Transverse colon (tissue), 4 donors: ENCODE measurements at regions not wholly inside any gene's neighbourhood (a gene's known extent, or its start where the extent isn't known, plus 50 kb on each side); places are given as distances from the start of the nearest gene placed in this dataset.

Experiments
- DNase-seq: peaks from one replicate; pipeline ENCODE4 v3.0.0-alpha.2; 2019
- H3K27ac ChIP-seq, 4 donors: fragments of 200-600 bp; sonication (generic); 2 replicates each; pipeline ENCODE4 v1.5.1; 2016 to 2018; ENCODE audit warnings: inconsistent platforms in 4 of 4
- H3K27me3 ChIP-seq: fragments of 200-600 bp; sonication (generic); 2 replicates; pipeline ENCODE4 v1.5.1; 2017; ENCODE audit warnings: inconsistent platforms
- H3K36me3 ChIP-seq, 4 donors: fragments of 200-600 bp; sonication (generic); 2 replicates each; pipeline ENCODE4 v1.5.1; 2017 to 2019; ENCODE audit warnings: inconsistent platforms in 4 of 4
- H3K4me1 ChIP-seq, 4 donors: fragments of 200-600 bp; sonication (generic); 2 replicates each; pipeline ENCODE4 v1.5.1; 2017 to 2020; ENCODE audit warnings: inconsistent platforms in 4 of 4
- H3K4me3 ChIP-seq, 4 donors: fragments of 200-600 bp; sonication (generic); 1 replicate in 1 of 4; 2 replicates in 3 of 4; pipeline versions ENCODE4 v1.5.1 to v1.6.1; 2017 to 2019; ENCODE audit warnings: inconsistent platforms in 4 of 4
- H3K9me3 ChIP-seq, 2 donors: fragments of 200-600 bp; sonication (generic); 2 replicates each; pipeline ENCODE4 v1.5.1; 2017 to 2019; ENCODE audit warnings: inconsistent platforms in 2 of 2
- CTCF ChIP-seq, 5 experiments: fragments of 200-600 bp in 3 of 5; fragments of 450-650 bp in 2 of 5; sonication (generic) in 3 of 5; IDR thresholded peaks; 1 replicate in 2 of 5; 2 replicates in 3 of 5; pipeline ENCODE4 v1.5.1; 2016 to 2017; ENCODE audit warnings: antibody characterized with exemption in 5 of 5, inconsistent platforms in 3 of 5, mild to moderate bottlenecking in 2 of 5, moderate library complexity in 1 of 5
- EP300 ChIP-seq: sonication (generic); formaldehyde crosslinking; IDR thresholded peaks from one replicate; pipeline ENCODE4 v1.6.1; 2017; ENCODE audit warnings: antibody characterized with exemption, low read depth
- POLR2A ChIP-seq: fragments of 450-650 bp; IDR thresholded peaks from one replicate; pipeline ENCODE4 v1.6.1; 2016; ENCODE audit warnings: antibody characterized with exemption, mild to moderate bottlenecking, moderate library complexity
- POLR2AphosphoS5 ChIP-seq, 3 donors: sonication (generic); formaldehyde crosslinking; IDR thresholded peaks; one replicate each; pipeline ENCODE4 v1.6.1; 2016; ENCODE audit warnings: antibody characterized with exemption in 3 of 3
- WGBS, 2 donors: methylation state at CpG; one replicate each; pipeline ENCODE4 v1.1.5; 2018; ENCODE audit warnings: low coverage in 1 of 2; 5-methylcytosine and 5-hydroxymethylcytosine counted together
- in situ Hi-C, 4 donors: fragments of 200-750 bp; cut with MboI; loops; one replicate each; pipeline versions ENCODE4 v1.15.0 to v1.15.1; 2017; ENCODE audit warnings: low sequenced_read_pairs in 3 of 4, low pct_ligation_motif_present in 1 of 4, low pct_unique_long_range_greater_than_20kb in 1 of 4
- intact Hi-C: fragments of 100-400 bp; cut with DNase I; formaldehyde crosslinking; loops from one replicate; pipeline ENCODE4 v1.15.1; 2023; ENCODE audit warnings: low total_unique reads

GRCh38 chr1:191530928-191531327 is 627.3 kb upstream of the RGS18 start:
- H3K27me3 ChIP-seq = no peaks in the 10 kb centered on the region
- no peaks in the 10 kb centered on the region for H3K36me3 ChIP-seq
- no peak for DNase-seq
- intact Hi-C loops = no loop called here
- H3K27ac ChIP-seq = no peak overlapping the region
- in situ Hi-C loops = no loop called here
- TF ChIP-seq CTCF (IDR thresholded peaks at IDR 0.05) (no peak), POLR2AphosphoS5 (IDR thresholded peaks at IDR 0.05) (no peak), POLR2A (no peak), EP300 (no peak)
- no peaks in the 10 kb centered on the region for H3K4me1 ChIP-seq
- H3K4me3 ChIP-seq = no peak overlapping the region
- H3K9me3 ChIP-seq = no peaks in the 10 kb centered on the region

- TF ChIP-seq POLR2AphosphoS5 (IDR thresholded peaks at IDR 0.05) (no peak), POLR2A (no peak)
- Histone ChIP-seq H3K9me3 (peaks cover 0 to 9% of the 10 kb centered on the region in 2 donors), H3K4me3 (no peak overlapping the region), H3K4me1 (no peaks in the 10 kb centered on the region), H3K27ac (no peak overlapping the region), H3K27me3 (no peaks in the 10 kb centered on the region), H3K36me3 (no peaks in the 10 kb centered on the region)
- WGBS, 2 donors = 82 to 86% methylated on average over 2 to 5 of the region's 5 CpGs
- no peak for DNase-seq
- in situ Hi-C loops (no loop called here), intact Hi-C loops (no loop called here)
These were observed 625.0 kb upstream of the RGS18 start for GRCh38 chr1:191533254-191533653.

GRCh38 chr1:191536791-191537429 is 621.4 kb upstream of the RGS18 start:
- no peaks in the 10 kb centered on the region for H3K27me3 ChIP-seq
- no peak overlapping the region for H3K27ac ChIP-seq
- no peak for TF ChIP-seq CTCF (IDR thresholded peaks at IDR 0.05)
- TF ChIP-seq POLR2AphosphoS5 (IDR thresholded peaks at IDR 0.05) = no peak
- TF ChIP-seq POLR2A = no peak
- no peak for TF ChIP-seq EP300
- 30 to 54% methylated on average over 2 of the region's 2 CpGs for WGBS, 2 donors
- DNase-seq = no peak
- in situ Hi-C loops (no loop called here), intact Hi-C loops (no loop called here)
- H3K4me1 ChIP-seq = no peaks in the 10 kb centered on the region
- peaks cover 0 to 9% of the 10 kb centered on the region in 2 donors for H3K9me3 ChIP-seq
- H3K4me3 ChIP-seq = no peak overlapping the region
- H3K36me3 ChIP-seq = no peaks in the 10 kb centered on the region

GRCh38 chr1:191541758-191542157 is 616.5 kb upstream of the RGS18 start:
- Histone ChIP-seq H3K9me3 (peaks cover 0 to 7% of the 10 kb centered on the region in 2 donors), H3K36me3 (no peaks in the 10 kb centered on the region), H3K27ac (no peak overlapping the region), H3K27me3 (no peaks in the 10 kb centered on the region), H3K4me1 (no peaks in the 10 kb centered on the region), H3K4me3 (no peak overlapping the region)
- in situ Hi-C loops = no loop called here
- intact Hi-C loops = no loop called here
- TF ChIP-seq POLR2AphosphoS5 (IDR thresholded peaks at IDR 0.05) (no peak), POLR2A (no peak), EP300 (no peak), CTCF (IDR thresholded peaks at IDR 0.05) (no peak)
- WGBS, 2 donors = 74 to 75% methylated on average over 1 of the region's 1 CpG
- DNase-seq = no peak

GRCh38 chr1:191542444-191542843 is 615.8 kb upstream of the RGS18 start:
- DNase-seq = no peak
- no peak for TF ChIP-seq CTCF (IDR thresholded peaks at IDR 0.05)
- TF ChIP-seq POLR2A = no peak
- no peak for TF ChIP-seq EP300
- TF ChIP-seq POLR2AphosphoS5 (IDR thresholded peaks at IDR 0.05) = no peak
- in situ Hi-C loops (no loop called here), intact Hi-C loops (no loop called here)
- Histone ChIP-seq H3K36me3 (no peaks in the 10 kb centered on the region), H3K4me1 (no peaks in the 10 kb centered on the region), H3K27ac (no peak overlapping the region), H3K9me3 (peaks cover 0 to under 1% of the 10 kb centered on the region in 2 donors), H3K27me3 (no peaks in the 10 kb centered on the region), H3K4me3 (no peak overlapping the region)
